ENCODE measurements at regions not wholly inside any gene's neighbourhood (a gene's known extent, or its start where the extent isn't known, plus 50 kb on each side); places are given as distances from the start of the nearest gene placed in this dataset.

DNA sequence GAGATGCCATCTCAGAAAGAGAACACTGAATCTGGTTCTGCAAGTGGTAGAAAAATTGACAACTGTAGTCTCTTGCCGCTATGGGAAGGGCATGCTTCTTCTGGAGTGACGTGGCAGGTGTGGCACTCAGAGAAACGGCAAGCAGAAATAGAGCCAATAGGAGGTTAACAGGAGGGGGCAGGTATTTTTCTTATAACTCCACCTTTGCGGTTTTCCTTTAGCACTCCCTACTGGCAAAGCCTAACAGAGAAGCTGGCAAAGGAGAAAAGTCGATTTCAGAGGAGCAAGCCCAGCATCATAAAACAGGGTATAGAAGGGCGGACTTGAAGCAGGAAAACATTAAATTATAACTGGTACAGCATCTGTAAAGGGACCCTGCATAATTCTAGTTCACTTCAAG is 1382.2 kb downstream of the PCDH18 start:
- TF ChIP-seq, protein P1, sequence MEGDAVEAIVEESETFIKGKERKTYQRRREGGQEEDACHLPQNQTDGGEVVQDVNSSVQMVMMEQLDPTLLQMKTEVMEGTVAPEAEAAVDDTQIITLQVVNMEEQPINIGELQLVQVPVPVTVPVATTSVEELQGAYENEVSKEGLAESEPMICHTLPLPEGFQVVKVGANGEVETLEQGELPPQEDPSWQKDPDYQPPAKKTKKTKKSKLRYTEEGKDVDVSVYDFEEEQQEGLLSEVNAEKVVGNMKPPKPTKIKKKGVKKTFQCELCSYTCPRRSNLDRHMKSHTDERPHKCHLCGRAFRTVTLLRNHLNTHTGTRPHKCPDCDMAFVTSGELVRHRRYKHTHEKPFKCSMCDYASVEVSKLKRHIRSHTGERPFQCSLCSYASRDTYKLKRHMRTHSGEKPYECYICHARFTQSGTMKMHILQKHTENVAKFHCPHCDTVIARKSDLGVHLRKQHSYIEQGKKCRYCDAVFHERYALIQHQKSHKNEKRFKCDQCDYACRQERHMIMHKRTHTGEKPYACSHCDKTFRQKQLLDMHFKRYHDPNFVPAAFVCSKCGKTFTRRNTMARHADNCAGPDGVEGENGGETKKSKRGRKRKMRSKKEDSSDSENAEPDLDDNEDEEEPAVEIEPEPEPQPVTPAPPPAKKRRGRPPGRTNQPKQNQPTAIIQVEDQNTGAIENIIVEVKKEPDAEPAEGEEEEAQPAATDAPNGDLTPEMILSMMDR (IDR thresholded peaks at IDR 0.05; ENCODE audit: insufficient read depth, low read length), result no peak
- no peak overlapping the region for H3K4me3 ChIP-seq (ENCODE audit: low read depth, low read length)
- DNase-seq (ENCODE audit: low read depth), result no peak

DNA sequence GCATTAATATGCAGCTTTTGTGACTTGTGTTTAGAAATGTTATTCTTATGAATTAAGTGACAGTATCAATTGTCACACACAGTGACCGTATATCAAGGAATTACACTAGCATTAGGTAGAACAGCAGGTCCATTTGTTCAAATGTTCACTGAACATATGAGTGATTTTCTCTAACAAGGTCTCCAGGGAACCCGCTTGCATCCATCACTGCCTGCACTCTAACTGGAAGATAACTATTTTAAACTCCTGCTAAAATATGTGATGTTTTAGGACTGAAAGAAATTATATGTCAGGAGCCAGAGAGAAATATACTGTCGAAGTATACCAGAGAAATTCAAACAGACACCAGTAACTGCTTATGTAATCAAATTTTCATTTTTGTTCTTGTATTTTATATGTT is 1395.7 kb downstream of the PCDH18 start:
- TF ChIP-seq, protein P1 (IDR thresholded peaks at IDR 0.05; ENCODE audit: insufficient read depth, low read length), result no peak

DNA sequence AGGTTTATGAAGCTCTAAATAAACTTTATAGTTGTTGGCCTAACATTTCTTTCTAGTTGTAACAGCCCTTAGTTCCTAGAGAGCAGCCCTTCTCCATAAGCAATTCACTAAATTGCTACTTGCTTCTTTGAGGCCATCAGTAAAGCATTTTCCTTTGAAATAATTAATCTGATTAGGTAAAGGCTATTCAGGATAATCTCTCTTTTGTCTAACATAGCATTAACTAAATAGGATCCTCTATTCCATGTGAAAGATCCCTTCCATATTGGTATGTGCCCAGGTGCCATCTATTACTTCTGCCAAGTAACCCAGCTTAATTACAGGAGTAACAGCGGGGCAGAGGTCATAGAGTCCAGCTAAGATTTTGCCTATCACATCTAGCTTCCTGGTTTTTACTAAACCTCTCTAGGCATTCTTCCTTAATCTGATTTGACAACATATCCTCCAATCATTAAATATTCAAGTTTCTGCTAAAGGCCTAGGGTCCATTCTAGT is 1408.0 kb downstream of the PCDH18 start:
- H3K4me3 ChIP-seq (ENCODE audit: low read depth, low read length), result no peak overlapping the region
- TF ChIP-seq, protein P1 (IDR thresholded peaks at IDR 0.05; ENCODE audit: insufficient read depth, low read length), result no peak
- DNase-seq (ENCODE audit: low read depth), result no peak

More for the DNA sequence above, 1395.7 kb downstream of the PCDH18 start:
- no peak overlapping the region for H3K4me3 ChIP-seq (ENCODE audit: low read depth, low read length)
- no peak for DNase-seq (ENCODE audit: low read depth)

DNA sequence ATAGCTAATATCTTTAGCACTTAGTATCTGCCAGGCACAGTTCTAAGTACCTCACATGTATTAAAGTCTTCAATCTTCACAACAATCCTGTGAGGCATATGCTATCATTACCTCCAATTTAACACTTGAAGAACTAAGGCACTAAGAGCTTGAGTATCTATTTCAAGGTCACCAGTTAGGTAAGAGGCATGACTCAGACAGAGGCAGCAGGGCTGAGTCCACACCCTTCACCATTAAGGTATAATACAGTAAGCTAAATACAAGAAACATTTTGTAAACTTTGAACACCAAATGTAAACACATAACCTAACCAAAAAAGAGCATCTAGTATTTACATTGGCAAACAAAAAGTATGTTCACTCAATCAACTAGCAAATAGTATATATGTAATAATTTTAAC is 1410.9 kb downstream of the PCDH18 start:
- TF ChIP-seq, protein P1 (IDR thresholded peaks at IDR 0.05; ENCODE audit: insufficient read depth, low read length), result no peak
- DNase-seq (ENCODE audit: low read depth), result no peak
- H3K4me3 ChIP-seq (ENCODE audit: low read depth, low read length), result no peak overlapping the region

GRCh38 chr4:136113921-136114320 is 1418.4 kb downstream of the PCDH18 start:
- no peak overlapping the region for H3K4me3 ChIP-seq (ENCODE audit: low read depth, low read length)
- no peak for DNase-seq (ENCODE audit: low read depth)
- TF ChIP-seq, protein P1 (IDR thresholded peaks at IDR 0.05; ENCODE audit: insufficient read depth, low read length), result no peak

DNA sequence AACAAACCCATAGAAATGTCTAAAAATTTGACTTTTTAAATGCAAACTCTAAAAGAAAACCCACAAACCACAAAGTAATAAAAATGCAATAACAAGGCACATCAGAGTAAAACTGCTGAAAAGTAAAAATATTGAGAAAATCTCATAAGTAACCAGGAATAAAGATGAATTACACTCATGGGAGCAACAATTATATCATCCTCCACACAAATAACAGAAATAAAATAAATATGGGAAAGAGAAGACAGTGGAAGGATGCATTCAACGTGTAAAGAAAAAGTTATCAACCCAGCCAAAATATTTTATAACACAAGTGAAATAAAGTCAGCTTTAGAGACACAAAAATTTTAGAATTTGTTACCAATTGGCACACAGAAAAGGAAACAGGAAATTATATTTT is 1420.2 kb downstream of the PCDH18 start:
- DNase-seq (ENCODE audit: low read depth), result no peak
- TF ChIP-seq, protein P1 (IDR thresholded peaks at IDR 0.05; ENCODE audit: insufficient read depth, low read length), result no peak
- no peak overlapping the region for H3K4me3 ChIP-seq (ENCODE audit: low read depth, low read length)

GRCh38 chr4:136106753-136107152 is 1425.5 kb downstream of the PCDH18 start:
- no peak overlapping the region for H3K4me3 ChIP-seq (ENCODE audit: low read depth, low read length)
- TF ChIP-seq, protein P1 (IDR thresholded peaks at IDR 0.05; ENCODE audit: insufficient read depth, low read length), result no peak
- DNase-seq (ENCODE audit: low read depth), result no peak

Measured in fibroblast of the aortic adventitia (primary cell).